B cell (primary cell): ENCODE measurements at regions not wholly inside any gene's neighbourhood (a gene's known extent, or its start where the extent isn't known, plus 50 kb on each side); places are given as distances from the start of the nearest gene placed in this dataset.

Source experiments
- ATAC-seq: fragments of 200-7000 bp; cut with Tn5 transposase; one replicate; pipeline ENCODE4 v1.10.0; 2021; ENCODE audit warnings: low read depth, mild to moderate bottlenecking, moderate number of reproducible peaks, moderate library complexity
- CTCF ChIA-PET: fragments of 350-600 bp; sonication (Branson Sonifier 250); formaldehyde crosslinking; loops from one replicate; lab custom pipeline; 2021; ENCODE audit warnings: antibody characterized with exemption, inconsistent platforms; lab: Charles Lee
- POLR2A ChIA-PET: fragments of 350-600 bp; sonication (Branson Sonifier 250); formaldehyde crosslinking; loops from one replicate; lab custom pipeline; 2021; ENCODE audit warnings: antibody characterized with exemption; lab: Charles Lee
- DNase-seq: peaks from one replicate; pipeline ENCODE4 v3.0.0; 2013
- H2AFZ ChIP-seq: 2 replicates; pipeline ENCODE4 v1.6.1; 2012; ENCODE audit warnings: mild to moderate bottlenecking, low read depth, low read length; ENCODE audit not compliant: insufficient read depth, poor library complexity, severe bottlenecking
- H3K27ac ChIP-seq, 2 donors: 1 replicate in 1 of 2; 2 replicates in 1 of 2; pipeline ENCODE4 v1.5.1; 2012 to 2013; ENCODE audit warnings: low read length in 2 of 2, mild to moderate bottlenecking in 2 of 2, moderate library complexity in 1 of 2
- H3K27me3 ChIP-seq, 4 experiments: fragments of 200-600 bp in 1 of 4; sonication (generic) in 1 of 4; replicated peaks in 1 of 4; 1 replicate in 2 of 4; 2 replicates in 2 of 4; pipeline versions ENCODE4 v1.6.1 to v1.7.0; 2013 to 2016; ENCODE audit warnings: low read length in 3 of 4, mild to moderate bottlenecking in 2 of 4, mixed read lengths in 1 of 4, moderate library complexity in 1 of 4; ENCODE audit not compliant: insufficient read depth in 4 of 4, control insufficient read depth in 3 of 4; ENCODE audit errors: control extremely low read depth in 1 of 4
- H3K36me3 ChIP-seq, 2 experiments: replicated peaks in 1 of 2; 1 replicate in 1 of 2; 2 replicates in 1 of 2; pipeline versions ENCODE4 v1.6.1 to v1.7.1; 2013; ENCODE audit warnings: low read length in 1 of 2; ENCODE audit not compliant: insufficient read depth in 2 of 2, control insufficient read depth in 1 of 2; ENCODE audit errors: control extremely low read depth in 1 of 2, extremely low read depth in 1 of 2
- H3K4me1 ChIP-seq, 2 donors: fragments of 200-600 bp in 1 of 2; sonication (generic) in 1 of 2; 1 replicate in 1 of 2; 2 replicates in 1 of 2; pipeline versions ENCODE4 v1.5.1 to v1.6.1; 2013 to 2017; ENCODE audit warnings: low read length in 2 of 2; ENCODE audit not compliant: control insufficient read depth in 2 of 2, insufficient read depth in 2 of 2
- H3K4me2 ChIP-seq: replicated peaks from 2 replicates; pipeline ENCODE3; 2012; ENCODE audit warnings: mild to moderate bottlenecking, low read depth, low read length; ENCODE audit not compliant: poor library complexity, severe bottlenecking
- H3K4me3 ChIP-seq, 5 experiments: fragments of 200-600 bp in 1 of 5; sonication (generic) in 1 of 5; 1 replicate in 3 of 5; 2 replicates in 2 of 5; pipeline versions ENCODE4 v1.5.1 to v1.7.0; 2011 to 2016; ENCODE audit warnings: low read length in 4 of 5, mild to moderate bottlenecking in 4 of 5, low read depth in 2 of 5, control low read depth in 1 of 5, moderate library complexity in 1 of 5; ENCODE audit not compliant: insufficient read depth in 1 of 5; ENCODE audit errors: control extremely low read depth in 1 of 5, extremely low read depth in 1 of 5
- H3K79me2 ChIP-seq: fragments of 200-600 bp; sonication (generic); one replicate; pipeline ENCODE4 v1.6.0; 2016; ENCODE audit warnings: low read length; ENCODE audit not compliant: control insufficient read depth, insufficient read depth
- H3K9ac ChIP-seq: fragments of 200-600 bp; sonication (generic); 2 replicates; pipeline ENCODE4 v1.6.1; 2017; ENCODE audit warnings: mild to moderate bottlenecking, low read length, moderate library complexity
- H3K9me3 ChIP-seq, 3 donors: one replicate each; pipeline versions ENCODE4 v1.6.1 to v1.7.1; 2013; ENCODE audit warnings: low read length in 2 of 3; ENCODE audit not compliant: control insufficient read depth in 2 of 3, insufficient read depth in 1 of 3; ENCODE audit errors: control extremely low read depth in 1 of 3
- H4K20me1 ChIP-seq: 2 replicates; pipeline ENCODE4 v1.6.0; 2012; ENCODE audit warnings: mild to moderate bottlenecking, low read length; ENCODE audit not compliant: insufficient read depth, control insufficient read depth, poor library complexity, severe bottlenecking
- H3K27ac Mint-ChIP-seq: one replicate; pipeline ENCODE4 v1.8.0; 2021; ENCODE audit warnings: mixed read lengths
- H3K27me3 Mint-ChIP-seq: one replicate; pipeline ENCODE4 v1.8.0; 2021; ENCODE audit warnings: mixed read lengths
- H3K4me1 Mint-ChIP-seq: one replicate; pipeline ENCODE4 v1.8.0; 2021; ENCODE audit warnings: mixed read lengths
- H3K4me3 Mint-ChIP-seq: one replicate; pipeline ENCODE4 v1.8.0; 2021; ENCODE audit warnings: mixed read lengths
- H3K9me3 Mint-ChIP-seq: one replicate; pipeline ENCODE4 v1.8.0; 2022; ENCODE audit warnings: mixed read lengths; ENCODE audit not compliant: insufficient read depth
- CTCF ChIP-seq: fragments of 200-600 bp; IDR thresholded peaks from one replicate; pipeline ENCODE4 v1.8.0; 2022; ENCODE audit warnings: antibody characterized with exemption, mild to moderate bottlenecking
- EZH2 ChIP-seq: IDR thresholded peaks from 2 replicates; pipeline ENCODE4 v1.6.1; 2012; ENCODE audit warnings: borderline replicate concordance, low read depth, mild to moderate bottlenecking, moderate library complexity, low read length; ENCODE audit not compliant: insufficient read depth, poor library complexity, severe bottlenecking
- WGBS: methylation state at CpG from one replicate; pipeline ENCODE4 v1.1.5; 2013; ENCODE audit warnings: missing lambda C conversion rate; ENCODE audit not compliant: insufficient coverage; 5-methylcytosine and 5-hydroxymethylcytosine counted together
- intact Hi-C: fragments of 100-400 bp; cut with micrococcal nuclease; formaldehyde crosslinking; loops from one replicate; pipeline ENCODE4 v1.10.0; 2022

GRCh38 chr1:90273241-90273774, 278.4 kb downstream of the ZNF326 start:
- Histone ChIP-seq H3K36me3 (no peaks in the 10 kb centered on the region), H3K4me1 (no peaks in the 10 kb centered on the region), H3K27ac (no peak overlapping the region), H3K4me2 (no peak overlapping the region), H3K9me3 (no peaks in the 10 kb centered on the region), H4K20me1 (no peaks in the 10 kb centered on the region), H3K4me3 (no peak overlapping the region), H3K9ac (no peak overlapping the region), H3K27me3 (no peaks in the 10 kb centered on the region), H2AFZ (no peak overlapping the region), H3K79me2 (no peaks in the 10 kb centered on the region)
- H3K9me3 Mint-ChIP-seq, result no peaks in the 10 kb centered on the region
- POLR2A ChIA-PET, result no interaction called here
- intact Hi-C loops, result no loop called here
- TF ChIP-seq CTCF (no peak), EZH2 (no peak)
- ATAC-seq (no peak), DNase-seq (no peak)
- no peaks in the 10 kb centered on the region for H3K27me3 Mint-ChIP-seq
- CTCF ChIA-PET, result no interaction called here
- no peak overlapping the region for H3K27ac Mint-ChIP-seq
- H3K4me1 Mint-ChIP-seq, result no peaks in the 10 kb centered on the region
- no peak overlapping the region for H3K4me3 Mint-ChIP-seq

- POLR2A ChIA-PET, result no interaction called here
- 100% methylated on average over 1 of the region's 2 CpGs for WGBS
- CTCF ChIA-PET, result no interaction called here
Measured at GRCh38 chr1:90262791-90263190, 267.9 kb downstream of the ZNF326 start.

More at GRCh38 chr1:90262791-90263190, 267.9 kb downstream of the ZNF326 start:
- no peaks in the 10 kb centered on the region for H3K27me3 ChIP-seq
- H2AFZ ChIP-seq, result no peak overlapping the region
- no peaks in the 10 kb centered on the region for H3K36me3 ChIP-seq
- ATAC-seq (no peak), DNase-seq (no peak)
- no peak overlapping the region for H3K9ac ChIP-seq
- H3K27me3 Mint-ChIP-seq, result no peaks in the 10 kb centered on the region
- TF ChIP-seq CTCF (no peak), EZH2 (no peak)
- no peak overlapping the region for H3K4me2 ChIP-seq
- no peaks in the 10 kb centered on the region for H3K4me1 Mint-ChIP-seq
- intact Hi-C loops, result no loop called here
- no peaks in the 10 kb centered on the region for H3K9me3 ChIP-seq
- H3K9me3 Mint-ChIP-seq, result no peaks in the 10 kb centered on the region
- H3K79me2 ChIP-seq, result no peaks in the 10 kb centered on the region
- no peaks in the 10 kb centered on the region for H4K20me1 ChIP-seq
- no peaks in the 10 kb centered on the region for H3K4me1 ChIP-seq
- H3K4me3 ChIP-seq, result no peak overlapping the region
- H3K27ac ChIP-seq, result no peak overlapping the region
- H3K27ac Mint-ChIP-seq, result no peak overlapping the region
- no peak overlapping the region for H3K4me3 Mint-ChIP-seq
